A549 (cell line): ENCODE measurements at regions not wholly inside any gene's neighbourhood (a gene's known extent, or its start where the extent isn't known, plus 50 kb on each side); places are given as distances from the start of the nearest gene placed in this dataset.

Experiments used
- ATAC-seq, 2 experiments: fragments of 200-7000 bp in 1 of 2; fragments of >200 bp in 1 of 2; cut with Nextera tagmentation in 1 of 2; cut with Tn5 transposase in 1 of 2; 3 replicates each; pipeline versions ENCODE4 v1.8.0 to v1.9.1; 2018 to 2020; ENCODE audit warnings: mild to moderate bottlenecking in 1 of 2, moderate library complexity in 1 of 2
- CTCF ChIA-PET: fragments of 300-600 bp; sonication (Branson Sonifier 250); formaldehyde crosslinking; extraction: SDS; loops from one replicate; lab custom pipeline; 2021; ENCODE audit warnings: antibody characterized with exemption, inconsistent platforms; lab: Yijun Ruan, JAX
- POLR2A ChIA-PET: fragments of 350-600 bp; formaldehyde crosslinking; extraction: SDS; loops from one replicate; lab custom pipeline; 2021; ENCODE audit warnings: antibody characterized with exemption, inconsistent platforms; lab: Yijun Ruan, JAX
- DNase-seq, 2 experiments: peaks; one replicate each; pipeline versions ENCODE4 v3.0.0 to v3.0.0-alpha.2; 2011 to 2016; ENCODE audit warnings: low read depth in 1 of 2, low spot score in 1 of 2
- FAIRE-seq: peaks from 2 replicates; lab custom pipeline; 2011; peaks lifted over from hg19 to GRCh38; lab: Jason Lieb, UNC
- H3K27ac ChIP-seq, 2 experiments: fragments of >200 bp; sonication (Bioruptor Twin); formaldehyde crosslinking; 3 replicates each; pipeline ENCODE4 v1.5.1; 2016 to 2017
- H3K4me1 ChIP-seq: fragments of >200 bp; sonication (Bioruptor Twin); formaldehyde crosslinking; 3 replicates; pipeline ENCODE4 v1.6.1; 2016
- H3K4me2 ChIP-seq: fragments of >200 bp; sonication (Bioruptor Twin); formaldehyde crosslinking; 3 replicates; pipeline ENCODE4 v1.6.1; 2016
- H3K4me3 ChIP-seq: fragments of >200 bp; sonication (Bioruptor Twin); formaldehyde crosslinking; 3 replicates; pipeline ENCODE4 v1.5.1; 2016
- H3K9me3 ChIP-seq: fragments of >200 bp; sonication (Bioruptor Twin); formaldehyde crosslinking; 3 replicates; pipeline ENCODE4 v1.6.1; 2016
- BCL3 ChIP-seq: fragments of >200 bp; sonication (Bioruptor Twin); formaldehyde crosslinking; IDR thresholded peaks from 3 replicates; pipeline ENCODE4 v1.6.1; 2016
- CEBPB ChIP-seq, 2 experiments: fragments of >200 bp in 1 of 2; sonication (Bioruptor Twin) in 1 of 2; formaldehyde crosslinking in 1 of 2; IDR thresholded peaks; 2 replicates each; pipeline ENCODE4 v1.6.1; 2012 to 2016
- CHD2 ChIP-seq: fragments of 150-350 bp; IDR thresholded peaks from 2 replicates; pipeline ENCODE4 v1.6.1; 2014; ENCODE audit warnings: low read length; ENCODE audit not compliant: partially characterized antibody
- CHD4 ChIP-seq: fragments of 200-600 bp; sonication (generic); IDR thresholded peaks from 2 replicates; pipeline ENCODE4 v1.6.1; 2016; ENCODE audit warnings: antibody characterized with exemption, mild to moderate bottlenecking, borderline replicate concordance
- CTCF ChIP-seq: fragments of >200 bp; sonication (Bioruptor Twin); formaldehyde crosslinking; IDR thresholded peaks from 3 replicates; pipeline ENCODE4 v1.5.1; 2016
- EP300 ChIP-seq, 2 experiments: fragments of >200 bp; sonication (Bioruptor Twin); formaldehyde crosslinking; IDR thresholded peaks; 2 replicates in 1 of 2; 3 replicates in 1 of 2; pipeline ENCODE4 v1.6.1; 2016 to 2017
- FOSL2 ChIP-seq, 2 experiments: fragments of 450-650 bp in 1 of 2; fragments of >200 bp in 1 of 2; sonication (Bioruptor Twin) in 1 of 2; formaldehyde crosslinking; IDR thresholded peaks; 2 replicates each; pipeline versions ENCODE4 v1.5.0 to v1.6.1; 2016 to 2020; ENCODE audit warnings: mild to moderate bottlenecking in 1 of 2, moderate library complexity in 1 of 2
- HDAC2 ChIP-seq: fragments of 200-600 bp; sonication (generic); IDR thresholded peaks from 2 replicates; pipeline ENCODE4 v1.6.1; 2016
- HES2 ChIP-seq: fragments of >200 bp; sonication (Bioruptor Twin); formaldehyde crosslinking; IDR thresholded peaks from 2 replicates; pipeline ENCODE4 v1.6.1; 2016
- JUN ChIP-seq, 2 experiments: fragments of >200 bp; sonication (Bioruptor Twin); formaldehyde crosslinking; IDR thresholded peaks; 2 replicates in 1 of 2; 3 replicates in 1 of 2; pipeline ENCODE4 v1.6.1; 2016 to 2017
- JUNB ChIP-seq: fragments of >200 bp; sonication (Bioruptor Twin); formaldehyde crosslinking; IDR thresholded peaks from 2 replicates; pipeline ENCODE4 v1.6.1; 2016
- NFE2L2 ChIP-seq: fragments of 150-350 bp; conservative IDR thresholded peaks from 2 replicates; pipeline ENCODE4 v1.6.1; 2014; ENCODE audit warnings: low read length
- NPAS2 ChIP-seq: fragments of 250-450 bp; sonication (Bioruptor Pico); IDR thresholded peaks from 2 replicates; pipeline ENCODE4 v1.8.0; 2022; ENCODE audit warnings: mild to moderate bottlenecking, moderate library complexity, borderline replicate concordance
- POLR2AphosphoS2 ChIP-seq: conservative IDR thresholded peaks from 2 replicates; pipeline ENCODE4 v1.6.1; 2012; ENCODE audit warnings: low read length, improper control_type of control experiment, inconsistent platforms
- RCOR1 ChIP-seq: fragments of 150-350 bp; IDR thresholded peaks from 2 replicates; pipeline ENCODE4 v1.6.1; 2014; ENCODE audit warnings: antibody characterized with exemption, low read length, low read depth
- REST ChIP-seq: fragments of 200-600 bp; sonication (generic); IDR thresholded peaks from 2 replicates; pipeline ENCODE4 v1.6.1; 2016; ENCODE audit warnings: antibody characterized with exemption, mild to moderate bottlenecking, moderate library complexity
- TFCP2L1 ChIP-seq: fragments of 250-450 bp; sonication (Bioruptor Pico); IDR thresholded peaks from 2 replicates; pipeline ENCODE4 v1.5.0; 2021; ENCODE audit warnings: mild to moderate bottlenecking
- WGBS: methylation state at CpG from one replicate; pipeline ENCODE4 v1.1.6; 2017; ENCODE audit errors: missing lambda C conversion rate; 5-methylcytosine and 5-hydroxymethylcytosine counted together

GRCh38 chr2:111696226-111696625 is 187.8 kb downstream of the ANAPC1 start:
- peaks cover 20% of the 10 kb centered on the region for H3K4me1 ChIP-seq
- POLR2A ChIA-PET = no interaction called here
- DNase-seq (no peak), ATAC-seq (no peak), FAIRE-seq (no peak)
- 97% methylated on average over 3 of the region's 3 CpGs for WGBS
- no peak overlapping the region for H3K4me2 ChIP-seq
- no peak overlapping the region for H3K27ac ChIP-seq
- no peak overlapping the region for H3K4me3 ChIP-seq
- peaks cover 6% of the 10 kb centered on the region; the same call in 1 of the 3 replicates for H3K9me3 ChIP-seq
- TF ChIP-seq HES2 (no peak), REST (no peak), FOSL2 (IDR thresholded peaks at IDR 0.05) (no peak), FOSL2 (CRISPR knock-in tag; IDR thresholded peaks at IDR 0.05) (no peak), EP300 (IDR thresholded peaks at IDR 0.05) (no peak), CHD4 (no peak), CTCF (no peak), CHD2 (no peak), JUNB (no peak)
- CTCF ChIA-PET = interaction anchor here (1.5 kb wide), 1 partner anchor 12 kb away, joined by 4 read pairs; no protein-coding TSS in a partner anchor

GRCh38 chr2:111697560-111697959 is 186.4 kb downstream of the ANAPC1 start:
- no peak for ATAC-seq
- POLR2A ChIA-PET = interaction anchor here (1.9 kb wide), 1 partner anchor 577 kb away, joined by 23 read pairs; the partner anchor contains the start of gene BCL2L11

GRCh38 chr2:111698089-111698488 is 185.9 kb downstream of the ANAPC1 start:
- Histone ChIP-seq H3K4me2 (peak overlapping the region; percentile 75), H3K4me3 (no peak overlapping the region), H3K27ac (peak overlapping the region; percentile 88 to 91), H3K9me3 (peaks cover 6% of the 10 kb centered on the region; the same call in 1 of the 3 replicates), H3K4me1 (peaks cover 29% of the 10 kb centered on the region)
- DNase-seq (no peak), ATAC-seq (no peak), FAIRE-seq (no peak)
- POLR2A ChIA-PET = interaction anchor here (1.4 to 1.9 kb wide), 2 partner anchors 39 to 577 kb away, joined by 10 to 23 read pairs; partner anchors contain the start of gene BCL2L11
- CTCF ChIA-PET = interaction anchor here (1.1 to 3.8 kb wide), 8 partner anchors 12 to 887 kb away, joined by 3 to 23 read pairs (median 8); partner anchors contain the start of gene BCL2L11
- WGBS = 74% methylated on average over 4 of the region's 4 CpGs
- TF ChIP-seq CTCF (no peak), NPAS2 (CRISPR knock-in tag) (no peak), TFCP2L1 (CRISPR knock-in tag) (no peak), CEBPB (IDR thresholded peaks at IDR 0.05) (no peak), POLR2AphosphoS2 (no peak), BCL3 (no peak), NFE2L2 (no peak)

More at GRCh38 chr2:111697560-111697959, 186.4 kb downstream of the ANAPC1 start:
- Histone ChIP-seq H3K27ac (peak overlapping the region; percentile 88 to 91), H3K4me3 (no peak overlapping the region), H3K4me2 (peak overlapping the region; percentile 75; the same call in 1 of the 3 replicates), H3K4me1 (peaks cover 25% of the 10 kb centered on the region), H3K9me3 (peaks cover 6% of the 10 kb centered on the region; the same call in 1 of the 3 replicates)
- 97% methylated on average over 8 of the region's 8 CpGs for WGBS
- no peak for FAIRE-seq
- DNase-seq = no peak
- CTCF ChIA-PET = interaction anchor here (1.4 to 2.4 kb wide), 4 partner anchors 12 to 857 kb away, joined by 3 to 16 read pairs (median 6); no protein-coding TSS in a partner anchor
- TF ChIP-seq BCL3 = no peak
- no peak for TF ChIP-seq CHD4
- TF ChIP-seq HDAC2 = no peak
- TF ChIP-seq JUN (IDR thresholded peaks at IDR 0.05) = no peak
- no peak for TF ChIP-seq CHD2
- no peak for TF ChIP-seq RCOR1
